MG63 (cell line): ENCODE measurements at regions not wholly inside any gene's neighbourhood (a gene's known extent, or its start where the extent isn't known, plus 50 kb on each side); places are given as distances from the start of the nearest gene placed in this dataset.

Experiments
- DNase-seq: peaks from one replicate; pipeline ENCODE4 v3.0.0-alpha.2; 2020
- H3K27me3 ChIP-seq: fragments of 250-450 bp; sonication (Bioruptor Pico); 2 replicates; pipeline ENCODE4 v1.5.1; 2020; ENCODE audit warnings: mild to moderate bottlenecking, moderate library complexity
- H3K36me3 ChIP-seq: fragments of 250-450 bp; sonication (Bioruptor Pico); 2 replicates; pipeline ENCODE4 v1.5.1; 2020; ENCODE audit warnings: mild to moderate bottlenecking, moderate library complexity
- H3K4me3 ChIP-seq: fragments of 250-450 bp; sonication (Bioruptor Pico); 2 replicates; pipeline ENCODE4 v1.5.1; 2020; ENCODE audit warnings: mild to moderate bottlenecking, moderate library complexity
- H3K9me3 ChIP-seq: fragments of 250-450 bp; sonication (Bioruptor Pico); 2 replicates; pipeline ENCODE4 v1.5.1; 2020; ENCODE audit warnings: mild to moderate bottlenecking, moderate library complexity

GRCh38 chr10:63758080-63758479 lies 236.9 kb downstream of the REEP3 start:
- no peak overlapping the region for H3K4me3 ChIP-seq
- DNase-seq: no peak
- H3K9me3 ChIP-seq: no peaks in the 10 kb centered on the region
- no peaks in the 10 kb centered on the region for H3K36me3 ChIP-seq
- 0 out of 2 replicates have a peak, but pooled peaks cover 3% of the 10 kb centered on the region for H3K27me3 ChIP-seq

- Histone ChIP-seq H3K36me3 (no peaks in the 10 kb centered on the region), H3K9me3 (no peaks in the 10 kb centered on the region), H3K4me3 (no peak overlapping the region), H3K27me3 (0 out of 2 replicates have a peak, but pooled peaks cover 3% of the 10 kb centered on the region)
- DNase-seq: no peak
Observed at GRCh38 chr10:63759335-63759734, 238.1 kb downstream of the REEP3 start.

- Histone ChIP-seq H3K9me3 (no peaks in the 10 kb centered on the region), H3K27me3 (0 out of 2 replicates have a peak, but pooled peaks cover 3% of the 10 kb centered on the region), H3K36me3 (no peaks in the 10 kb centered on the region), H3K4me3 (no peak overlapping the region)
- DNase-seq: no peak
Observed at GRCh38 chr10:63760034-63760707, 239.0 kb downstream of the REEP3 start.

GRCh38 chr10:63760708-63761047 lies 239.5 kb downstream of the REEP3 start:
- DNase-seq: no peak
- Histone ChIP-seq H3K36me3 (no peaks in the 10 kb centered on the region), H3K27me3 (0 out of 2 replicates have a peak, but pooled peaks cover 3% of the 10 kb centered on the region), H3K4me3 (no peak overlapping the region), H3K9me3 (no peaks in the 10 kb centered on the region)

- Histone ChIP-seq H3K9me3 (no peaks in the 10 kb centered on the region), H3K27me3 (0 out of 2 replicates have a peak, but pooled peaks cover 3% of the 10 kb centered on the region), H3K4me3 (no peak overlapping the region), H3K36me3 (no peaks in the 10 kb centered on the region)
- DNase-seq: no peak
Observed at GRCh38 chr10:63761243-63761642, 240.0 kb downstream of the REEP3 start.

- Histone ChIP-seq H3K9me3 (no peaks in the 10 kb centered on the region), H3K4me3 (no peak overlapping the region), H3K27me3 (0 out of 2 replicates have a peak, but pooled peaks cover 3% of the 10 kb centered on the region), H3K36me3 (no peaks in the 10 kb centered on the region)
- no peak for DNase-seq
Observed at GRCh38 chr10:63763744-63764143, 242.5 kb downstream of the REEP3 start.

GRCh38 chr10:63765126-63765525 lies 243.9 kb downstream of the REEP3 start:
- Histone ChIP-seq H3K27me3 (0 out of 2 replicates have a peak, but pooled peaks cover 2% of the 10 kb centered on the region), H3K4me3 (no peak overlapping the region), H3K9me3 (no peaks in the 10 kb centered on the region), H3K36me3 (no peaks in the 10 kb centered on the region)
- no peak for DNase-seq

GRCh38 chr10:63766745-63767137 lies 245.5 kb downstream of the REEP3 start:
- Histone ChIP-seq H3K4me3 (no peak overlapping the region), H3K9me3 (no peaks in the 10 kb centered on the region), H3K27me3 (0 out of 2 replicates have a peak, but pooled peaks cover 2% of the 10 kb centered on the region), H3K36me3 (no peaks in the 10 kb centered on the region)
- DNase-seq: no peak

GRCh38 chr10:63767138-63767801 lies 246.1 kb downstream of the REEP3 start:
- H3K36me3 ChIP-seq: no peaks in the 10 kb centered on the region
- 0 out of 2 replicates have a peak, but pooled peaks cover 2% of the 10 kb centered on the region for H3K27me3 ChIP-seq
- no peak overlapping the region for H3K4me3 ChIP-seq
- no peaks in the 10 kb centered on the region for H3K9me3 ChIP-seq
- no peak for DNase-seq

- Histone ChIP-seq H3K9me3 (no peaks in the 10 kb centered on the region), H3K4me3 (no peak overlapping the region), H3K27me3 (peaks cover 10% of the 10 kb centered on the region; the same call in 1 of the 2 replicates), H3K36me3 (no peaks in the 10 kb centered on the region)
- DNase-seq: no peak
Observed at GRCh38 chr10:63769367-63769766, 248.2 kb downstream of the REEP3 start.

GRCh38 chr10:63770523-63770922 lies 249.3 kb downstream of the REEP3 start:
- Histone ChIP-seq H3K27me3 (peaks cover 10% of the 10 kb centered on the region; the same call in 1 of the 2 replicates), H3K9me3 (no peaks in the 10 kb centered on the region), H3K36me3 (no peaks in the 10 kb centered on the region), H3K4me3 (no peak overlapping the region)
- DNase-seq: no peak

GRCh38 chr10:63772491-63772890 lies 251.3 kb downstream of the REEP3 start:
- no peak for DNase-seq
- Histone ChIP-seq H3K36me3 (no peaks in the 10 kb centered on the region), H3K4me3 (no peak overlapping the region), H3K9me3 (no peaks in the 10 kb centered on the region), H3K27me3 (peaks cover 10% of the 10 kb centered on the region; the same call in 1 of the 2 replicates)

- H3K27me3 ChIP-seq: peaks cover 10% of the 10 kb centered on the region; the same call in 1 of the 2 replicates
- no peak for DNase-seq
- no peaks in the 10 kb centered on the region for H3K9me3 ChIP-seq
- no peak overlapping the region for H3K4me3 ChIP-seq
- no peaks in the 10 kb centered on the region for H3K36me3 ChIP-seq
Observed at GRCh38 chr10:63773106-63773505, 251.9 kb downstream of the REEP3 start.

- Histone ChIP-seq H3K9me3 (no peaks in the 10 kb centered on the region), H3K36me3 (no peaks in the 10 kb centered on the region), H3K4me3 (no peak overlapping the region), H3K27me3 (peaks cover 10% of the 10 kb centered on the region; the same call in 1 of the 2 replicates)
- DNase-seq: no peak
Observed at GRCh38 chr10:63773962-63774361, 252.8 kb downstream of the REEP3 start.

- Histone ChIP-seq H3K9me3 (no peaks in the 10 kb centered on the region), H3K4me3 (no peak overlapping the region), H3K36me3 (no peaks in the 10 kb centered on the region), H3K27me3 (no peaks in the 10 kb centered on the region; the same call in 1 of the 2 replicates)
- DNase-seq: no peak
Observed at GRCh38 chr10:63780101-63780500, 258.9 kb downstream of the REEP3 start.

GRCh38 chr10:63781226-63781625 lies 260.0 kb downstream of the REEP3 start:
- H3K9me3 ChIP-seq: no peaks in the 10 kb centered on the region
- H3K4me3 ChIP-seq: no peak overlapping the region
- no peaks in the 10 kb centered on the region; the same call in 1 of the 2 replicates for H3K27me3 ChIP-seq
- no peak for DNase-seq
- H3K36me3 ChIP-seq: no peaks in the 10 kb centered on the region

- H3K9me3 ChIP-seq: no peaks in the 10 kb centered on the region
Observed at GRCh38 chr10:63783882-63784281, 262.7 kb downstream of the REEP3 start.

More at GRCh38 chr10:63783882-63784281, 262.7 kb downstream of the REEP3 start:
- H3K4me3 ChIP-seq: no peak overlapping the region
- peaks cover 6% of the 10 kb centered on the region; the same call in 1 of the 2 replicates for H3K27me3 ChIP-seq
- DNase-seq: no peak
- no peaks in the 10 kb centered on the region for H3K36me3 ChIP-seq
